H9 (cell line): ENCODE measurements at regions not wholly inside any gene's neighbourhood (a gene's known extent, or its start where the extent isn't known, plus 50 kb on each side); places are given as distances from the start of the nearest gene placed in this dataset.

Source experiments
- DNase-seq: peaks from one replicate; pipeline ENCODE4 v3.0.0-alpha.2; 2017
- H2AFZ ChIP-seq: one replicate; pipeline ENCODE4 v1.6.1; 2013; ENCODE audit warnings: mild to moderate bottlenecking, low read length, control low read depth, moderate library complexity
- H2AK5ac ChIP-seq: 2 replicates; pipeline ENCODE4 v1.6.1; 2013; ENCODE audit warnings: low read length, control low read depth, mixed read lengths; ENCODE audit not compliant: insufficient read length
- H2BK120ac ChIP-seq: one replicate; pipeline ENCODE4 v1.6.1; 2013; ENCODE audit warnings: low read depth, mild to moderate bottlenecking, low read length, control low read depth, inconsistent platforms; ENCODE audit not compliant: poor library complexity, severe bottlenecking
- H2BK12ac ChIP-seq: 2 replicates; pipeline ENCODE4 v1.6.1; 2013; ENCODE audit warnings: low read length, control low read depth, mixed read lengths, low read depth; ENCODE audit not compliant: insufficient read length
- H2BK15ac ChIP-seq: 2 replicates; pipeline ENCODE4 v1.6.1; 2013; ENCODE audit warnings: low read depth, low read length, control low read depth
- H2BK20ac ChIP-seq: one replicate; pipeline ENCODE4 v1.6.1; 2013; ENCODE audit warnings: low read depth, mild to moderate bottlenecking, low read length, control low read depth, inconsistent platforms; ENCODE audit not compliant: poor library complexity, severe bottlenecking
- H2BK5ac ChIP-seq: 2 replicates; pipeline ENCODE4 v1.6.1; 2013; ENCODE audit warnings: low read length, control low read depth, mixed read lengths; ENCODE audit not compliant: insufficient read length
- H3K14ac ChIP-seq: 2 replicates; pipeline ENCODE4 v1.6.1; 2013; ENCODE audit warnings: low read length, control low read depth; ENCODE audit not compliant: insufficient read depth
- H3K18ac ChIP-seq: 2 replicates; pipeline ENCODE4 v1.6.1; 2013; ENCODE audit warnings: low read depth, mild to moderate bottlenecking, mixed read lengths, low read length, control low read depth; ENCODE audit not compliant: insufficient read length
- H3K23ac ChIP-seq: 2 replicates; pipeline ENCODE4 v1.6.1; 2013; ENCODE audit warnings: low read length, control low read depth, mixed read lengths, low read depth; ENCODE audit not compliant: insufficient read length
- H3K23me2 ChIP-seq: 2 replicates; pipeline ENCODE4 v1.6.1; 2013; ENCODE audit warnings: low read depth, mild to moderate bottlenecking, mixed read lengths, low read length, control low read depth; ENCODE audit not compliant: insufficient read length, poor library complexity, severe bottlenecking
- H3K27ac ChIP-seq: 2 replicates; pipeline ENCODE4 v1.5.1; 2013; ENCODE audit warnings: low read length, control low read depth, mixed read lengths, low read depth; ENCODE audit not compliant: insufficient read length
- H3K27me3 ChIP-seq: 2 replicates; pipeline ENCODE4 v1.6.1; 2013; ENCODE audit warnings: low read length, control low read depth, inconsistent platforms; ENCODE audit not compliant: insufficient read depth
- H3K4ac ChIP-seq: 2 replicates; pipeline ENCODE4 v1.6.1; 2013; ENCODE audit warnings: low read depth, mild to moderate bottlenecking, control low read depth, inconsistent platforms, low read length, moderate library complexity
- H3K4me1 ChIP-seq: 2 replicates; pipeline ENCODE4 v1.6.1; 2013; ENCODE audit warnings: low read length, control low read depth, inconsistent platforms; ENCODE audit not compliant: insufficient read depth
- H3K4me2 ChIP-seq: 2 replicates; pipeline ENCODE4 v1.6.1; 2013; ENCODE audit warnings: low read length, control low read depth, mixed read lengths; ENCODE audit not compliant: insufficient read length, insufficient read depth
- H3K56ac ChIP-seq: 2 replicates; pipeline ENCODE4 v1.6.1; 2013; ENCODE audit warnings: low read depth, mild to moderate bottlenecking, mixed read lengths, low read length, control low read depth; ENCODE audit not compliant: insufficient read length
- H3K79me1 ChIP-seq: 2 replicates; pipeline ENCODE4 v1.6.1; 2013; ENCODE audit warnings: low read depth, mild to moderate bottlenecking, moderate library complexity, low read length, control low read depth, inconsistent platforms; ENCODE audit not compliant: insufficient read depth, poor library complexity, severe bottlenecking
- H3K79me2 ChIP-seq: 2 replicates; pipeline ENCODE4 v1.6.1; 2013; ENCODE audit warnings: low read length, control low read depth, inconsistent platforms; ENCODE audit not compliant: insufficient read depth
- H3K9ac ChIP-seq: 2 replicates; pipeline ENCODE4 v1.6.1; 2013; ENCODE audit warnings: low read length, control low read depth, mixed read lengths; ENCODE audit not compliant: insufficient read length; ENCODE audit errors: extremely low read depth
- H3K9me3 ChIP-seq: one replicate; pipeline ENCODE4 v1.6.1; 2013; ENCODE audit warnings: low read depth, low read length, inconsistent platforms; ENCODE audit not compliant: control insufficient read depth
- H3T11ph ChIP-seq: one replicate; pipeline ENCODE4 v1.6.1; 2013; ENCODE audit warnings: mild to moderate bottlenecking, low read length, control low read depth, inconsistent platforms
- H4K20me1 ChIP-seq: one replicate; pipeline ENCODE4 v1.6.1; 2013; ENCODE audit not compliant: control insufficient read depth, insufficient read length, insufficient read depth
- H4K5ac ChIP-seq: 2 replicates; pipeline ENCODE4 v1.6.1; 2013; ENCODE audit warnings: low read depth, mild to moderate bottlenecking, mixed read lengths, low read length, control low read depth; ENCODE audit not compliant: insufficient read length
- H4K8ac ChIP-seq: replicated peaks from 2 replicates; pipeline ENCODE4 v1.6.1; 2013; ENCODE audit warnings: low read length, control low read depth, mixed read lengths, low read depth; ENCODE audit not compliant: insufficient read length
- H4K91ac ChIP-seq: 2 replicates; pipeline ENCODE4 v1.6.1; 2013; ENCODE audit warnings: low read depth, mild to moderate bottlenecking, moderate library complexity, mixed read lengths, low read length, control low read depth; ENCODE audit not compliant: insufficient read length
- H3K27ac Mint-ChIP-seq, 3 experiments: 2 replicates in 2 of 3; 3 replicates in 1 of 3; pipeline ENCODE4 v1.8.0; 2020 to 2021; ENCODE audit warnings: mixed read lengths in 3 of 3, mild to moderate bottlenecking in 1 of 3, moderate library complexity in 1 of 3
- H3K27me3 Mint-ChIP-seq: 2 replicates; pipeline ENCODE4 v1.8.0; 2021; ENCODE audit warnings: low read depth, mild to moderate bottlenecking, moderate library complexity, mixed read lengths
- H3K36me3 Mint-ChIP-seq, 3 experiments: 2 replicates in 2 of 3; 3 replicates in 1 of 3; pipeline ENCODE4 v1.8.0; 2020 to 2021; ENCODE audit warnings: low read depth in 3 of 3, mixed read lengths in 3 of 3; ENCODE audit not compliant: insufficient read depth in 1 of 3
- H3K4me1 Mint-ChIP-seq, 2 experiments: 2 replicates each; pipeline ENCODE4 v1.8.0; 2020; ENCODE audit warnings: mixed read lengths in 2 of 2
- H3K4me3 Mint-ChIP-seq, 2 experiments: 2 replicates in 1 of 2; 3 replicates in 1 of 2; pipeline ENCODE4 v1.8.0; 2020 to 2021; ENCODE audit warnings: mild to moderate bottlenecking in 2 of 2, mixed read lengths in 2 of 2, moderate library complexity in 1 of 2
- H3K9me3 Mint-ChIP-seq, 2 experiments: 2 replicates in 1 of 2; 3 replicates in 1 of 2; pipeline ENCODE4 v1.8.0; 2020; ENCODE audit warnings: mild to moderate bottlenecking in 2 of 2, mixed read lengths in 2 of 2, moderate library complexity in 1 of 2
- CTCF ChIP-seq: fragments of 200-600 bp; sonication (generic); conservative IDR thresholded peaks from 3 replicates; pipeline ENCODE4 v1.8.0; 2021; ENCODE audit warnings: antibody characterized with exemption, mild to moderate bottlenecking
- WGBS: extraction: QIAGEN DNeasy Blood & Tissue Kit; methylation state at CpG from one replicate; pipeline ENCODE4 v1.1.7; 2013; ENCODE audit warnings: missing lambda C conversion rate, low lambda C conversion rate, mixed read lengths; ENCODE audit not compliant: insufficient read length; ENCODE audit errors: extremely low coverage; 5-methylcytosine and 5-hydroxymethylcytosine counted together

- Histone ChIP-seq H2BK12ac (no peak overlapping the region), H2AK5ac (no peak overlapping the region), H3K79me2 (no peaks in the 10 kb centered on the region), H4K20me1 (no peaks in the 10 kb centered on the region), H2BK120ac (no peak overlapping the region), H4K5ac (no peak overlapping the region), H3K79me1 (no peaks in the 10 kb centered on the region), H3K4me1 (no peaks in the 10 kb centered on the region), H3K23me2 (no peaks in the 10 kb centered on the region), H3K9ac (no peak overlapping the region), H3T11ph (no peak overlapping the region), H3K18ac (no peak overlapping the region), H2BK20ac (no peak overlapping the region), H3K27ac (no peak overlapping the region), H3K14ac (no peak overlapping the region), H3K4ac (no peak overlapping the region), H3K56ac (no peak overlapping the region), H3K9me3 (no peaks in the 10 kb centered on the region), H3K23ac (no peak overlapping the region), H2BK5ac (no peak overlapping the region), H2AFZ (no peak overlapping the region), H3K27me3 (no peaks in the 10 kb centered on the region), H4K8ac (no peak overlapping the region), H2BK15ac (no peak overlapping the region), H4K91ac (no peak overlapping the region), H3K4me2 (no peak overlapping the region)
- H3K27me3 Mint-ChIP-seq, result no peaks in the 10 kb centered on the region
- H3K9me3 Mint-ChIP-seq, result peaks cover 0 to 3% of the 10 kb centered on the region in 2 experiments; a peak in 1 of 5 replicates
- WGBS, result no CpG with 5 or more reads among the region's 2 CpGs
- H3K36me3 Mint-ChIP-seq, result no peaks in the 10 kb centered on the region
- DNase-seq, result no peak
- H3K4me1 Mint-ChIP-seq, result no peaks in the 10 kb centered on the region
- TF ChIP-seq CTCF, result no peak
- no peak overlapping the region for H3K4me3 Mint-ChIP-seq
- no peak overlapping the region for H3K27ac Mint-ChIP-seq
Observed at GRCh38 chr18:44545359-44545985, 135.2 kb upstream of the SETBP1 start.
